ENCODE measurements at regions not wholly inside any gene's neighbourhood (a gene's known extent, or its start where the extent isn't known, plus 50 kb on each side); places are given as distances from the start of the nearest gene placed in this dataset.

DNA sequence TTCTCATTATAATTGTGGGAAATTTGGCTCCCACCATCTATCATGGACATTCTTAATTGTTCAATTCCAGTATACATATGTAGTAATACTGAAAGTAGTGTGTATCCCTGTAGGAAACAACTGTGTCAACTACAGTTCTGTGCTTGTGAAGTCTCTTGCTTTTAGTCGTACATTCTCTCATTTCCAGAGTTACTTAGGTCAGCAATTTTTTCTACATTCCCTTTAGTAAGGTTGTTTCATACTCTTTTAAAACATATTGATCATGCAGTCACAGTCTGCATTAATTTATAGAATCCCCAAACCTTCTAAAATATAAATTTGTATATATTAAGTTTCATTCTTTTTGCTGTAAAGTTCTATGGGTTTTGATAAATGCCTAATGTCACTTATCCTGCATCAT is 289.2 kb upstream of the PCDH10 start:
- Mint-ChIP-seq H3K9me3 (no peaks in the 10 kb centered on the region), H3K4me3 (no peak overlapping the region), H3K36me3 (ENCODE audit: low read depth) (no peaks in the 10 kb centered on the region), H3K27me3 (ENCODE audit: low read depth) (no peaks in the 10 kb centered on the region), H3K27ac (no peak overlapping the region), H3K4me1 (ENCODE audit: low read depth) (no peaks in the 10 kb centered on the region)

GRCh38 chr4:132860976-132861375 is 288.1 kb upstream of the PCDH10 start:
- Mint-ChIP-seq H3K36me3 (ENCODE audit: low read depth) (no peaks in the 10 kb centered on the region), H3K27ac (no peak overlapping the region), H3K4me1 (ENCODE audit: low read depth) (no peaks in the 10 kb centered on the region), H3K27me3 (ENCODE audit: low read depth) (no peaks in the 10 kb centered on the region), H3K4me3 (no peak overlapping the region), H3K9me3 (no peaks in the 10 kb centered on the region)

DNA sequence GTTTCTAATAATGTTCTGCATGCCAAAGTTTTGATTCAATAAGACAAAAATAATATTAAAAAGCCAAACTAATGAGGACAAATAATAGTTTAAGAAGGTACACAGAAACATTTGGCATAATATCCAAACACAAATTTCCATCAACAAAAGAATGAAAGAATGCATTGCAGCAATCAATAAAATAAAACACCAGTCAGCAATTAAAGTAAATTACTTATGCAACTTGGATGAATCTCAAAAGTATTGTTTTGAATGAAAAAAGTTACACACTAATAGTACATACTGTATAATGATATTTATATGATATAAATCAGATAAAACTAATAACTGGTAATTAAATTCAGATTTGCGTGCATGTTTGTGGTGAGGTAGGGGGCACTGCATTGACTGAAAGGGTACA is 285.5 kb upstream of the PCDH10 start:
- Mint-ChIP-seq H3K36me3 (ENCODE audit: low read depth) (no peaks in the 10 kb centered on the region), H3K27me3 (ENCODE audit: low read depth) (no peaks in the 10 kb centered on the region), H3K4me3 (no peak overlapping the region), H3K27ac (no peak overlapping the region), H3K4me1 (ENCODE audit: low read depth) (no peaks in the 10 kb centered on the region), H3K9me3 (no peaks in the 10 kb centered on the region)

DNA sequence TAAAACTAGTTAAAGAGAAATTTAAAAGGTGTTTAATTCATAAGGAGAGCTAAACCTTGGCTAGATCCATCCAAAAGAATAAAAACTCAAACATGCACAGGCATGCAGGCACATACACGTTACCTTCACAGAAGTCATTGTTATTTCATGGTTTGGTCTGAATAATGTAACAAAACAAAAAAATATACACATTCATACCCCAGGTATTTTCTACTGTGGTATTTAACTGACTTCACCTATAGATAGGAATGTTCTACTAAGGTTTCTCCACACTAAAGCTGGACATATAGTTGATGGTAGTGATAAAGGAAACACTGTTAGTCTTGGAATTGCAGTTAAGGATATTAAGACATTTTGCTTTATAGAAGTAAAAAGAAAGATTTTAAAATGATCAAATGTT is 283.6 kb upstream of the PCDH10 start:
- H3K4me3 Mint-ChIP-seq, result no peak overlapping the region
- H3K27ac Mint-ChIP-seq, result no peak overlapping the region
- no peaks in the 10 kb centered on the region for H3K36me3 Mint-ChIP-seq (ENCODE audit: low read depth)
- no peaks in the 10 kb centered on the region for H3K27me3 Mint-ChIP-seq (ENCODE audit: low read depth)
- H3K4me1 Mint-ChIP-seq (ENCODE audit: low read depth), result no peaks in the 10 kb centered on the region
- H3K9me3 Mint-ChIP-seq, result no peaks in the 10 kb centered on the region

DNA sequence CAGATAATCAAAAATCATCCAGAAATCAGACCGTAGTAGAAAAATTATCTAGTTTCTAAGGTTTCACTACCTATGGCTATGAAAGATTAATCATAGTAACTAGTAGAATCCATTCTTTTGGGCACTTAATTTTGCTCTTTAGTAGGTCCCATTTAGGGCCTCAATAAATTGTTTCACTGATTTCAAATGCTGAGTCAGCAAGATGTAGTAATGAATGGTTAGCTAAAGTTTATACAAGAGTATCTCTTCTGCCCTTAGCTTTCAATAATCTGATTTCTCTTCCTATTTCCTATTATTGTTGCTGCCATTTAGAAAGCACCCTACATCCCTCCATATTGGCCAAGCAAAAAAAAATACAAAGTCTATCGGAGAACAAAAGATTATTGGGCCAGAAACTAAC is 283.2 kb upstream of the PCDH10 start:
- Mint-ChIP-seq H3K9me3 (no peaks in the 10 kb centered on the region), H3K27ac (no peak overlapping the region), H3K4me3 (no peak overlapping the region), H3K27me3 (ENCODE audit: low read depth) (no peaks in the 10 kb centered on the region), H3K36me3 (ENCODE audit: low read depth) (no peaks in the 10 kb centered on the region), H3K4me1 (ENCODE audit: low read depth) (no peaks in the 10 kb centered on the region)

DNA sequence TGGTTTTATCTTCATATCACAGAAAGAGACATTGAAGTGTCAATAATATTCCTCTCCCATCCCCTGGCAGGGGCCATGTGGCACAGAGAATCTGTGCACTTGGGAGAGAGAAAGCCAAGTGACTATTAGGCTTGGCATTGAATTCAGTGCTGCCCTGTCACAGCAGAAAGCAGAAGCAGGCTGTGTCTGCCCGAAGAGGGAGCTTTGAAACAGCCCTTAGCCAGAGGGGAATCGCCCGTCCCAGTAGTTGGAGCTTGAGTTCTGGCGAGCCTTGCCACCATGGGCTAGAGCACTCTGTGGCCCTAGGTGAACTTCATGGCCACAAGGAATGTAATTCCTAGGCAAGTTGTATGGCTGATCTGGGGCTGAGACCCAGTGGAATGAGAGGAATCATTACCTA is 282.5 kb upstream of the PCDH10 start:
- H3K4me1 Mint-ChIP-seq (ENCODE audit: low read depth), result no peaks in the 10 kb centered on the region
- H3K9me3 Mint-ChIP-seq, result no peaks in the 10 kb centered on the region
- H3K27ac Mint-ChIP-seq, result no peak overlapping the region
- H3K4me3 Mint-ChIP-seq, result no peak overlapping the region
- H3K36me3 Mint-ChIP-seq (ENCODE audit: low read depth), result no peaks in the 10 kb centered on the region
- H3K27me3 Mint-ChIP-seq (ENCODE audit: low read depth), result no peaks in the 10 kb centered on the region

DNA sequence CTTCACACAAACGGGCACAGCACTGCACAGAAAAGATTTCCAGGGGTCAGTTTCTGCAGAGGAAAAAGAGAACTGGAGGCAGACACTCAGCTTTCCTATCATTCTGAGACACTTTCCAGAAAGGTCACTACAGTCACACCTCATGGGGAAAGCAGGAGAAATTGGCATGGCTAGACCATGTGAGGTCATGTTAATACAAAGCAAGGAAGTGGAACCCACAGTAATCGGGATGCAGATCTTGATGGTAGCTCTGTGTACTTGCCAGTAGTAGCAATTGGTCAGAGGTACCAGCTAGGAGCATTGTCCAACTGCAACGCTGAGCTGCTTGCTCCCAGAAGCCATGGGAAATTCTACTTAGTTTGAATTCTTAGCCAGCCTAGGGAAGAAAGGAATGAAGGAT is 255.3 kb upstream of the PCDH10 start:
- Mint-ChIP-seq H3K27me3 (ENCODE audit: low read depth) (no peaks in the 10 kb centered on the region), H3K4me1 (ENCODE audit: low read depth) (no peaks in the 10 kb centered on the region), H3K9me3 (no peaks in the 10 kb centered on the region), H3K36me3 (ENCODE audit: low read depth) (no peaks in the 10 kb centered on the region), H3K27ac (no peak overlapping the region), H3K4me3 (no peak overlapping the region)

DNA sequence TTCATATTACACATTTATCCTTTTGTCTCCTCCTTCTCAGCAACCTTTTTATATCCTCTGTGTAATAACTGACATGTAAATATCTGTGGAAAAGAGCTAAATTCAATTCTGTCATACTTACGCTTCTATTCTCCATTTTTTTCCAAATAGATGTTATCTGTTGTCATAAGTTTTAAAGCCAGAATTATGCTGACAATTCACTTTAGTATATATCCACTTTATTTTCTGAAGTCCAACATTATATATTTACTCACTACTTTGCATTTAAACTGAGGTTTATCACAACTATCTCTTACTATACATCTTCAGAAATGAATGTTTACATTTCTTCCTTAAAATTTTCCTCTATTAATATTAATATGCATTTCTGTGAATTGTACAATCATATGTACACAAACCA is 247.9 kb upstream of the PCDH10 start:
- H3K27ac Mint-ChIP-seq, result no peak overlapping the region
- H3K9me3 Mint-ChIP-seq, result peaks cover 2% of the 10 kb centered on the region
- H3K36me3 Mint-ChIP-seq (ENCODE audit: low read depth), result no peaks in the 10 kb centered on the region
- no peak overlapping the region for H3K4me3 Mint-ChIP-seq
- no peaks in the 10 kb centered on the region for H3K27me3 Mint-ChIP-seq (ENCODE audit: low read depth)
- no peaks in the 10 kb centered on the region for H3K4me1 Mint-ChIP-seq (ENCODE audit: low read depth)

- Mint-ChIP-seq H3K27me3 (ENCODE audit: low read depth) (no peaks in the 10 kb centered on the region), H3K4me1 (ENCODE audit: low read depth) (no peaks in the 10 kb centered on the region), H3K36me3 (ENCODE audit: low read depth) (no peaks in the 10 kb centered on the region), H3K4me3 (no peak overlapping the region), H3K9me3 (peaks cover 3% of the 10 kb centered on the region), H3K27ac (no peak overlapping the region)
Measured at GRCh38 chr4:132910229-132910748, 238.8 kb upstream of the PCDH10 start.

GRCh38 chr4:132918096-132918495 is 231.0 kb upstream of the PCDH10 start:
- H3K27ac Mint-ChIP-seq, result no peak overlapping the region

GRCh38 chr4:132923516-132923915 is 225.6 kb upstream of the PCDH10 start:
- no peaks in the 10 kb centered on the region for H3K9me3 Mint-ChIP-seq
- no peaks in the 10 kb centered on the region for H3K27me3 Mint-ChIP-seq (ENCODE audit: low read depth)
- no peak overlapping the region for H3K27ac Mint-ChIP-seq
- no peaks in the 10 kb centered on the region for H3K36me3 Mint-ChIP-seq (ENCODE audit: low read depth)
- no peak overlapping the region for H3K4me3 Mint-ChIP-seq
- no peaks in the 10 kb centered on the region for H3K4me1 Mint-ChIP-seq (ENCODE audit: low read depth)

More at GRCh38 chr4:132918096-132918495, 231.0 kb upstream of the PCDH10 start:
- no peaks in the 10 kb centered on the region for H3K27me3 Mint-ChIP-seq (ENCODE audit: low read depth)
- H3K36me3 Mint-ChIP-seq (ENCODE audit: low read depth), result no peaks in the 10 kb centered on the region
- H3K4me1 Mint-ChIP-seq (ENCODE audit: low read depth), result no peaks in the 10 kb centered on the region
- H3K4me3 Mint-ChIP-seq, result no peak overlapping the region
- H3K9me3 Mint-ChIP-seq, result no peaks in the 10 kb centered on the region

DNA sequence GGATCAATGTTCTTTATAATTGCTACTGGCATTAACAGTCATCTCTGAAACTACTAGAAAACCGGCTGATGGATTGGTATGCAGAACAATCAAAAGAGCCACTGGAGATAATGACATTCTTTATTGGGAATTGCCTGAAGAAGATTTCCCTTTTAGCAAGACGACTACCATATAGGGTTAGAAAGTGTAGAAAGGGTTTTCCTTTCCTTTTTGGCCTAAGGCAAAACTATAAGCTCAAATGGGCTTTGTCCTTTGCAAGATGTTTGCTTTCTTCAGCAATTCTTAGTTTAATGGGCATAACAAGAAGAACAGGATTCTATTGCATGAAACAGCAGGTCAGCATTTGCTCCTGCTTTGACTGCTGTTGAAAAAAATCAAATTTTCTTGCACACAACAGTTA is 214.2 kb upstream of the PCDH10 start:
- no peaks in the 10 kb centered on the region for H3K36me3 Mint-ChIP-seq (ENCODE audit: low read depth)
- no peak overlapping the region for H3K27ac Mint-ChIP-seq
- no peaks in the 10 kb centered on the region for H3K27me3 Mint-ChIP-seq (ENCODE audit: low read depth)
- H3K4me1 Mint-ChIP-seq (ENCODE audit: low read depth), result no peaks in the 10 kb centered on the region
- H3K4me3 Mint-ChIP-seq, result no peak overlapping the region
- peaks cover 5% of the 10 kb centered on the region for H3K9me3 Mint-ChIP-seq

DNA sequence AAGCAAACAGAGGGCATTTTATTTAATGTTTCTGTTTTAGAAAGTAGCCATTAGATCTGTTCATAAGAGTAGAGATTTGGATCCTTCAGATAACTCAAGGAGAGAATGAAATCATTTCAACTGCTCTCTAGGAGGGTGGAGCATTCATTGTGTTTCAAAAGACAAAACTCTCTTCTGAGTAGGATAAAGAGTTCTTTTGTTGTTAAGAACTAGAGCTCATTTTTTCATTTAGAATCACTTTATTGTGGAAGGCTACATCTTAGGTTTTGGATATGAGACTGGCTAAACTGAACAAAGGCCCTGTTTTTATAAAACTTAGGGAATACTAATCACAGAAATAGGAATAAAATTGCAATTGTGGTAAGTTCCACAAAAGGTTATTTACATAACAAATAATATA is 193.9 kb upstream of the PCDH10 start:
- no peaks in the 10 kb centered on the region for H3K4me1 Mint-ChIP-seq (ENCODE audit: low read depth)
- H3K27me3 Mint-ChIP-seq (ENCODE audit: low read depth), result no peaks in the 10 kb centered on the region
- H3K27ac Mint-ChIP-seq, result no peak overlapping the region
- H3K36me3 Mint-ChIP-seq (ENCODE audit: low read depth), result no peaks in the 10 kb centered on the region
- H3K9me3 Mint-ChIP-seq, result no peaks in the 10 kb centered on the region
- H3K4me3 Mint-ChIP-seq, result no peak overlapping the region

DNA sequence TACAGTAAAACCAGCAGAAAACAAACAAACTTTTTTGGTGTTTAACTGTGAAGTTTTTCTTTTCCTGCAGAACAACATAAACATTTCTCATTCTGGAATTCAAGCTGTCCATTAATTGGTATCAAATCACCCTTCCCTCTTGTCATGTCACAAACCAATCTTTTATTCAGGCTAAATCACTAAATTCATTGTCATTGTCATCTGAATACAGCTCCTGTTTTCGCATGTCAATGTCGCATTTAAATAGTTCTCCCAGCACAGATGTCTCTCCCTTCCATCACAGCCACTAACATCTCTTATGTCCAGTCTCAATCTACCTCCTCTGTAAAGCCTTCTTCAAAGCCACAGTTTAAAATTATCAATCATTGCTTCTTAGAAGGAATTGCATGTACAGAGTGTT is 192.1 kb upstream of the PCDH10 start:
- no peak overlapping the region for H3K4me3 Mint-ChIP-seq
- H3K4me1 Mint-ChIP-seq (ENCODE audit: low read depth), result no peaks in the 10 kb centered on the region
- H3K27ac Mint-ChIP-seq, result no peak overlapping the region
- H3K36me3 Mint-ChIP-seq (ENCODE audit: low read depth), result no peaks in the 10 kb centered on the region
- no peaks in the 10 kb centered on the region for H3K9me3 Mint-ChIP-seq
- H3K27me3 Mint-ChIP-seq (ENCODE audit: low read depth), result no peaks in the 10 kb centered on the region

GRCh38 chr4:132958457-132959263 is 190.4 kb upstream of the PCDH10 start:
- H3K4me3 Mint-ChIP-seq, result no peak overlapping the region
- no peaks in the 10 kb centered on the region for H3K36me3 Mint-ChIP-seq (ENCODE audit: low read depth)
- no peak overlapping the region for H3K27ac Mint-ChIP-seq
- H3K4me1 Mint-ChIP-seq (ENCODE audit: low read depth), result no peaks in the 10 kb centered on the region
- H3K9me3 Mint-ChIP-seq, result no peaks in the 10 kb centered on the region
- H3K27me3 Mint-ChIP-seq (ENCODE audit: low read depth), result no peaks in the 10 kb centered on the region
